Keratinocyte (primary cell): ENCODE measurements at regions not wholly inside any gene's neighbourhood (a gene's known extent, or its start where the extent isn't known, plus 50 kb on each side); places are given as distances from the start of the nearest gene placed in this dataset.

Source experiments
- DNase-seq: peaks from one replicate; pipeline ENCODE4 v3.0.0-alpha.2; 2011; ENCODE audit warnings: low read depth, missing footprints, low spot score
- FAIRE-seq: peaks from 2 replicates; lab custom pipeline; 2011; peaks lifted over from hg19 to GRCh38; lab: Jason Lieb, UNC
- H2AFZ ChIP-seq: 2 replicates; pipeline ENCODE4 v1.6.0; 2012; ENCODE audit warnings: low read length, control low read depth, inconsistent platforms; ENCODE audit not compliant: control insufficient read depth
- H3K27ac ChIP-seq: 2 replicates; pipeline ENCODE4 v1.5.1; 2011; ENCODE audit warnings: low read length; ENCODE audit not compliant: control insufficient read depth, insufficient read depth
- H3K27me3 ChIP-seq: 3 replicates; pipeline ENCODE4 v1.6.0; 2011; ENCODE audit warnings: low read length; ENCODE audit not compliant: control insufficient read depth, insufficient read depth; ENCODE audit errors: extremely low read depth
- H3K36me3 ChIP-seq, 2 experiments: 2 replicates in 1 of 2; 3 replicates in 1 of 2; pipeline ENCODE4 v1.5.1; 2011; ENCODE audit warnings: low read length in 2 of 2, mild to moderate bottlenecking in 1 of 2; ENCODE audit not compliant: control insufficient read depth in 2 of 2, insufficient read depth in 2 of 2; ENCODE audit errors: extremely low read depth in 1 of 2
- H3K4me1 ChIP-seq: 3 replicates; pipeline ENCODE4 v1.5.1; 2011; ENCODE audit warnings: low read length; ENCODE audit not compliant: control insufficient read depth, insufficient read depth; ENCODE audit errors: extremely low read depth
- H3K4me2 ChIP-seq: 3 replicates; pipeline ENCODE4 v1.6.0; 2011; ENCODE audit warnings: low read depth, low read length; ENCODE audit not compliant: control insufficient read depth, insufficient read depth; ENCODE audit errors: extremely low read depth
- H3K4me3 ChIP-seq, 3 experiments: fragments of 200-600 bp in 1 of 3; sonication (generic) in 1 of 3; 2 replicates in 2 of 3; 3 replicates in 1 of 3; pipeline ENCODE4 v1.5.1; 2011 to 2016; ENCODE audit warnings: low read length in 3 of 3, mild to moderate bottlenecking in 3 of 3, control low read depth in 2 of 3, inconsistent platforms in 1 of 3, low read depth in 1 of 3, mixed read lengths in 1 of 3, mixed run types in 1 of 3, moderate library complexity in 1 of 3; ENCODE audit not compliant: control insufficient read depth in 2 of 3, insufficient read depth in 2 of 3; ENCODE audit errors: extremely low read depth in 1 of 3
- H3K79me2 ChIP-seq: 2 replicates; pipeline ENCODE4 v1.6.0; 2012; ENCODE audit warnings: low read length; ENCODE audit not compliant: control insufficient read depth, insufficient read depth
- H3K9ac ChIP-seq: 3 replicates; pipeline ENCODE4 v1.6.0; 2011; ENCODE audit warnings: low read length; ENCODE audit not compliant: control insufficient read depth, insufficient read depth; ENCODE audit errors: extremely low read depth
- H3K9me1 ChIP-seq: 3 replicates; pipeline ENCODE4 v1.6.0; 2011; ENCODE audit warnings: low read length; ENCODE audit not compliant: control insufficient read depth, insufficient read depth; ENCODE audit errors: extremely low read depth
- H3K9me3 ChIP-seq: 2 replicates; pipeline ENCODE4 v1.5.1; 2012; ENCODE audit warnings: low read depth, low read length; ENCODE audit not compliant: control insufficient read depth
- H4K20me1 ChIP-seq: 3 replicates; pipeline ENCODE4 v1.6.0; 2011; ENCODE audit warnings: low read length; ENCODE audit not compliant: control insufficient read depth, insufficient read depth; ENCODE audit errors: extremely low read depth
- EZH2 ChIP-seq: IDR thresholded peaks from one replicate; pipeline ENCODE4 v1.6.1; 2012; ENCODE audit warnings: inconsistent platforms, mild to moderate bottlenecking, low read length, moderate library complexity
- dilution Hi-C: fragments of 300-500 bp; cut with MboI; formaldehyde crosslinking; loops from one replicate; pipeline ENCODE4 v1.7.0; 2020; ENCODE audit warnings: low sequenced_read_pairs; ENCODE audit not compliant: extremely low pct_ligation_motif_present
- TF ChIP-seq, protein P1 (sequence below), 3 experiments: IDR thresholded peaks in 1 of 3; conservative IDR thresholded peaks in 1 of 3; optimal IDR thresholded peaks in 1 of 3; 2 replicates in 2 of 3; 3 replicates in 1 of 3; pipeline versions ENCODE3 to v1.5.1; 2011; ENCODE audit warnings: low read length in 3 of 3, mild to moderate bottlenecking in 3 of 3, moderate library complexity in 2 of 3, control low read depth in 1 of 3, inconsistent platforms in 1 of 3; ENCODE audit not compliant: insufficient read depth in 2 of 3; ENCODE audit errors: extremely low read depth in 1 of 3

GRCh38 chr10:3282674-3283017, 110.1 kb upstream of the PITRM1 start:
- Histone ChIP-seq H3K27ac (no peak overlapping the region), H3K4me1 (no peaks in the 10 kb centered on the region), H4K20me1 (no peaks in the 10 kb centered on the region), H3K4me3 (no peak overlapping the region), H3K27me3 (no peaks in the 10 kb centered on the region), H3K4me2 (no peak overlapping the region), H3K9me1 (no peaks in the 10 kb centered on the region), H3K36me3 (no peaks in the 10 kb centered on the region), H3K79me2 (no peaks in the 10 kb centered on the region), H2AFZ (no peak overlapping the region), H3K9ac (no peak overlapping the region), H3K9me3 (no peaks in the 10 kb centered on the region)
- dilution Hi-C loops, result no loop called here
- FAIRE-seq (no peak), DNase-seq (no peak)
- TF ChIP-seq, protein P1, sequence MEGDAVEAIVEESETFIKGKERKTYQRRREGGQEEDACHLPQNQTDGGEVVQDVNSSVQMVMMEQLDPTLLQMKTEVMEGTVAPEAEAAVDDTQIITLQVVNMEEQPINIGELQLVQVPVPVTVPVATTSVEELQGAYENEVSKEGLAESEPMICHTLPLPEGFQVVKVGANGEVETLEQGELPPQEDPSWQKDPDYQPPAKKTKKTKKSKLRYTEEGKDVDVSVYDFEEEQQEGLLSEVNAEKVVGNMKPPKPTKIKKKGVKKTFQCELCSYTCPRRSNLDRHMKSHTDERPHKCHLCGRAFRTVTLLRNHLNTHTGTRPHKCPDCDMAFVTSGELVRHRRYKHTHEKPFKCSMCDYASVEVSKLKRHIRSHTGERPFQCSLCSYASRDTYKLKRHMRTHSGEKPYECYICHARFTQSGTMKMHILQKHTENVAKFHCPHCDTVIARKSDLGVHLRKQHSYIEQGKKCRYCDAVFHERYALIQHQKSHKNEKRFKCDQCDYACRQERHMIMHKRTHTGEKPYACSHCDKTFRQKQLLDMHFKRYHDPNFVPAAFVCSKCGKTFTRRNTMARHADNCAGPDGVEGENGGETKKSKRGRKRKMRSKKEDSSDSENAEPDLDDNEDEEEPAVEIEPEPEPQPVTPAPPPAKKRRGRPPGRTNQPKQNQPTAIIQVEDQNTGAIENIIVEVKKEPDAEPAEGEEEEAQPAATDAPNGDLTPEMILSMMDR (optimal IDR thresholded peaks at IDR 0.05 in 1 of 3, IDR thresholded peaks at IDR 0.05 in 1 of 3, conservative IDR thresholded peaks at IDR 0.05 in 1 of 3; ENCODE audit: extremely low read depth in 1 of 3, insufficient read depth in 2 of 3, low read length in 3 of 3), result no peak
- no peak for TF ChIP-seq EZH2

- Histone ChIP-seq H3K4me2 (no peak overlapping the region), H4K20me1 (no peaks in the 10 kb centered on the region), H3K9me3 (no peaks in the 10 kb centered on the region), H3K4me3 (no peak overlapping the region), H3K4me1 (no peaks in the 10 kb centered on the region), H3K79me2 (no peaks in the 10 kb centered on the region), H3K27ac (no peak overlapping the region), H3K9me1 (no peaks in the 10 kb centered on the region), H2AFZ (no peak overlapping the region), H3K9ac (no peak overlapping the region), H3K36me3 (no peaks in the 10 kb centered on the region), H3K27me3 (no peaks in the 10 kb centered on the region)
- no peak for TF ChIP-seq EZH2
- TF ChIP-seq, protein P1 (optimal IDR thresholded peaks at IDR 0.05 in 1 of 3, IDR thresholded peaks at IDR 0.05 in 1 of 3, conservative IDR thresholded peaks at IDR 0.05 in 1 of 3; ENCODE audit: extremely low read depth in 1 of 3, insufficient read depth in 2 of 3, low read length in 3 of 3), result no peak
- no peak for DNase-seq
- dilution Hi-C loops, result no loop called here
- no peak for FAIRE-seq
Measured at GRCh38 chr10:3281941-3282673, 109.5 kb upstream of the PITRM1 start.
